Breast epithelium (tissue), 4 donors: ENCODE measurements at regions not wholly inside any gene's neighbourhood (a gene's known extent, or its start where the extent isn't known, plus 50 kb on each side); places are given as distances from the start of the nearest gene placed in this dataset.

Experiments
- DNase-seq, 2 donors: peaks; one replicate each; pipeline ENCODE4 v3.0.0-alpha.2; 2019; ENCODE audit warnings: low spot score in 2 of 2
- H3K27ac ChIP-seq, 2 donors: fragments of 200-600 bp; sonication (generic) in 1 of 2; one replicate each; pipeline ENCODE4 v1.5.1; 2016 to 2019; ENCODE audit warnings: mild to moderate bottlenecking in 1 of 2
- H3K27me3 ChIP-seq, 2 donors: fragments of 200-600 bp; sonication (generic) in 1 of 2; one replicate each; pipeline versions ENCODE4 v1.5.1 to v1.6.0; 2017 to 2019; ENCODE audit warnings: control low read depth in 1 of 2, mild to moderate bottlenecking in 1 of 2
- H3K36me3 ChIP-seq: fragments of 200-600 bp; one replicate; pipeline ENCODE4 v1.5.1; 2019
- H3K4me1 ChIP-seq, 2 donors: fragments of 200-600 bp; sonication (generic); one replicate each; pipeline ENCODE4 v1.5.1; 2016 to 2019; ENCODE audit warnings: control low read depth in 1 of 2
- H3K4me3 ChIP-seq, 3 donors: fragments of 200-600 bp; sonication (generic); 1 replicate in 2 of 3; 2 replicates in 1 of 3; pipeline ENCODE4 v1.5.1; 2016 to 2019; ENCODE audit warnings: mild to moderate bottlenecking in 3 of 3, moderate library complexity in 2 of 3
- H3K9me3 ChIP-seq, 2 donors: fragments of 200-600 bp; sonication (generic) in 1 of 2; one replicate each; pipeline ENCODE4 v1.5.1; 2016 to 2019; ENCODE audit warnings: control low read depth in 1 of 2
- POLR2A ChIP-seq: fragments of 450-650 bp; IDR thresholded peaks from one replicate; pipeline ENCODE4 v1.6.1; 2016; ENCODE audit warnings: antibody characterized with exemption, mild to moderate bottlenecking, moderate library complexity
- POLR2AphosphoS5 ChIP-seq, 3 donors: sonication (generic); formaldehyde crosslinking; IDR thresholded peaks; one replicate each; pipeline ENCODE4 v1.6.1; 2017; ENCODE audit warnings: antibody characterized with exemption in 3 of 3
- intact Hi-C: fragments of 100-400 bp; cut with DNase I; formaldehyde crosslinking; loops from one replicate; pipeline ENCODE4 v1.15.1; 2023; ENCODE audit warnings: low total_unique reads
- TF ChIP-seq, protein P1 (sequence below), 3 donors: fragments of 450-650 bp; IDR thresholded peaks; one replicate each; pipeline ENCODE4 v1.5.1; 2016 to 2017; ENCODE audit warnings: antibody characterized with exemption in 3 of 3, mild to moderate bottlenecking in 3 of 3, moderate library complexity in 3 of 3

DNA sequence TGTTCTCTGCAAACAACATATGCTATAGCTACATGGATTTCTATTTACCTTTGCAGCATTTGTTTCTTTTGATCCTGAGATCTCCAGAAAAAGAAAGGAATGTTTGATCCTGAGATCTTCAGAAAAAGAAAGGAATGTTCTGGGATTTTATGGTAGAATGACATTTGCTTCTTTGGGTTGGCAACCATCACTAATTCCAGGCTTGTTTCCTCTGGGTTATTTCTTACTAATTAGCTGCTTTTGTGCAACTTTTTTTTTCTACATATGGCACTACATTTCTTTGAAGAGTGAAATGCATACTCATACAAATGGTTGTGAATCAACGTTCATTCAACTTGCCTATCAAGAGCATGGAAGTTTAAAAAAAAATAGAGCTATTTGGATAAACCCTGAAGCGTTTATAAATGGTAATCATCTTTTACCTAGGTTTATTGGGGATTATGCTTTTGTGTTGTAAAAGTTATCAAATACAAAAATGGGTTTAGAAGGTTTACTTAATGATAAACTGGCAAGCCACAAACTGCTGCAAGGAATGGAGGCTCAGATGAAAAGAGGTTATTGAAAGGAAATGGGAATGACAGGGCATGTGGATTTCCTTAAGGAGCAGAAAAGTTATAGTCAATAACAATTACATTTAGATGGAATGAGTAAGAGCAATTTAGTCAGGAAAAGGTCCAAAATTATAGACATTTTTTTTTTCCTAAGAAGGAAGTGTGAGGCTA, 95.6 kb upstream of the PCDH18 start:
- no peaks in the 10 kb centered on the region for H3K27me3 ChIP-seq
- H3K36me3 ChIP-seq: no peaks in the 10 kb centered on the region
- TF ChIP-seq, protein P1, sequence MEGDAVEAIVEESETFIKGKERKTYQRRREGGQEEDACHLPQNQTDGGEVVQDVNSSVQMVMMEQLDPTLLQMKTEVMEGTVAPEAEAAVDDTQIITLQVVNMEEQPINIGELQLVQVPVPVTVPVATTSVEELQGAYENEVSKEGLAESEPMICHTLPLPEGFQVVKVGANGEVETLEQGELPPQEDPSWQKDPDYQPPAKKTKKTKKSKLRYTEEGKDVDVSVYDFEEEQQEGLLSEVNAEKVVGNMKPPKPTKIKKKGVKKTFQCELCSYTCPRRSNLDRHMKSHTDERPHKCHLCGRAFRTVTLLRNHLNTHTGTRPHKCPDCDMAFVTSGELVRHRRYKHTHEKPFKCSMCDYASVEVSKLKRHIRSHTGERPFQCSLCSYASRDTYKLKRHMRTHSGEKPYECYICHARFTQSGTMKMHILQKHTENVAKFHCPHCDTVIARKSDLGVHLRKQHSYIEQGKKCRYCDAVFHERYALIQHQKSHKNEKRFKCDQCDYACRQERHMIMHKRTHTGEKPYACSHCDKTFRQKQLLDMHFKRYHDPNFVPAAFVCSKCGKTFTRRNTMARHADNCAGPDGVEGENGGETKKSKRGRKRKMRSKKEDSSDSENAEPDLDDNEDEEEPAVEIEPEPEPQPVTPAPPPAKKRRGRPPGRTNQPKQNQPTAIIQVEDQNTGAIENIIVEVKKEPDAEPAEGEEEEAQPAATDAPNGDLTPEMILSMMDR (IDR thresholded peaks at IDR 0.05): no peak
- TF ChIP-seq POLR2AphosphoS5 (IDR thresholded peaks at IDR 0.05) (no peak), POLR2A (no peak)
- DNase-seq: no peak
- no peaks in the 10 kb centered on the region for H3K9me3 ChIP-seq
- no peak overlapping the region for H3K27ac ChIP-seq
- H3K4me3 ChIP-seq: no peak overlapping the region
- intact Hi-C loops: no loop called here
- H3K4me1 ChIP-seq: no peaks in the 10 kb centered on the region

DNA sequence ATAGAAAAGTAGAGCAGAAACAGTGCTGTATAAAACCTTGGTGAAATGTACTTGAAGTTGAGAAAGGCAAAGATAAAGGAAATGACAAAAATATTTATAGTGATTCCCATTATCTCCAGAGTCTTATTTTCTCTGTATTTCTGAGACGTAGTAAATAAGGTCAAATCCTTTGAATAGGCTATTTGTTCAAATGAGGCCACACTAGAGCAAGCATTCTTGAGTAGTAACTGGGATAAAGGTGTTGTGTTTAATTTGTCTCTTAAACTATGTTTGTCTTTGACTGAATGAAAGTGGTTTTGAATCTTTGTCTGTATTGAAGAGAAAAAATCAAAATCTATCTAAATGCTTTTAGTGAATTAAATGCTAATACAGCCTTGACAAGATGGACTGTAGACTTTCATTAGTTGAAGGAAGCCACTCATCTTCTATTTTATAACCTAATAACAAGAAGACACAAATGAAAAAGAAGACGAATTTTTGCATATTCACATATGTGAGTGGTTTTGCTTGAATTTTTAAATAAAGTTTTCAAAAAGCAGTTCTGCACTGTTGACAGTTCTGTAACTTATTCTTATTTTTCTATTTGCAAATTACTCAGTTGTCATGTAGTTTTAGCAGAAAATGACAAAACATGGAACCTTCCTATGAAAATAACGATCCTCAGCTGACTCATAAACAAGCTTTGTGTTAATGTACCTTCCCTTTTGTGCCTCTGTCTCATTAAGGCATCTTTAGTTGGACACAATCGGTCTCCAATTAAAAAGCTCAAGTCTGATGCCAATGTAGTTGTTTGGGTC, 94.8 kb upstream of the PCDH18 start:
- Histone ChIP-seq H3K9me3 (no peaks in the 10 kb centered on the region), H3K27ac (no peak overlapping the region), H3K4me3 (no peak overlapping the region), H3K36me3 (no peaks in the 10 kb centered on the region), H3K4me1 (no peaks in the 10 kb centered on the region), H3K27me3 (no peaks in the 10 kb centered on the region)
- TF ChIP-seq, protein P1 (IDR thresholded peaks at IDR 0.05): no peak
- intact Hi-C loops: no loop called here
- no peak for DNase-seq

DNA sequence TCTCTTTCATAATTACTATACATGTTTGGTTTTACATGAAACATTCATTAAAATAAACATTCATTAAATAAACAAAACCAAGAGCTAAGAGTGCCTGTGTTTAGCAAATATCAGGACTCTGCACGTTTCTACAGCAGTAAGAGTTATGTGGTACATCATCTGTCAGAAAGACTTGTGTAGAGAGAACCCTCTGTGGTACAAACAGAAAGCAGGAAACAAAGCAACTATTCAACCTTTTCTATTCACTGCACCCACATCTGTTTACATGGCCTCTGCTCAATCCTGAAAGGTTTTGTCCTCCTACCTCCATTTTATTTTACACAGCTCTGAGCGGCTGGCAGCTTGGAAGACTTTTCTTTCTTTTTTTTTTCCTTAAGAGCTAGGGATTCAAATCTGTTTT, 90.7 kb upstream of the PCDH18 start:
- H3K27me3 ChIP-seq: no peaks in the 10 kb centered on the region
- H3K27ac ChIP-seq: no peak overlapping the region
- H3K9me3 ChIP-seq: no peaks in the 10 kb centered on the region
- H3K4me3 ChIP-seq: no peak overlapping the region
- no peaks in the 10 kb centered on the region for H3K4me1 ChIP-seq
- TF ChIP-seq POLR2AphosphoS5 (IDR thresholded peaks at IDR 0.05): no peak
- TF ChIP-seq, protein P1 (IDR thresholded peaks at IDR 0.05): no peak
- TF ChIP-seq POLR2A: no peak
- no peak for DNase-seq
- no peaks in the 10 kb centered on the region for H3K36me3 ChIP-seq
- intact Hi-C loops: no loop called here

DNA sequence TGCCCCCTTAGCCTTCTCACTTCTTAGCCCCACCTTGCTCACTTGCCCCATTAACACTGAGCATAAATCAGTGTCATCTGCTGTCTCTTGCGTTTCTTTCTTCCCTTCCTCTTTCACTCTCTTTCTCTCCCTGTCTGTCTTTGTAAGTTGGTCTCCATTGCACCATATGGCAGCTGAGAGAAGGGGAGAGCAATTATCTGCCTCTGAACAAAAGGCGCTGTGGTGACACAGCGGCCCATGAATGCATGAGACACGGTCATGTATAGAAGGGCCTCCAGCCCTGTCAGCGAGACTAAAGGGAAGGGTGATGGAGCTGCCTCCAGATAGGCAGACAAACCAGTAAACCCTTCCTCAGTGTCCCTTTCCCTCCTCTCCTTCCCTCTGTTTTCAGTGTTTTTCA, 88.8 kb upstream of the PCDH18 start:
- intact Hi-C loops: no loop called here
- Histone ChIP-seq H3K36me3 (no peaks in the 10 kb centered on the region), H3K27me3 (no peaks in the 10 kb centered on the region), H3K9me3 (no peaks in the 10 kb centered on the region), H3K4me1 (no peaks in the 10 kb centered on the region), H3K27ac (no peak overlapping the region), H3K4me3 (no peak overlapping the region)
- TF ChIP-seq, protein P1 (IDR thresholded peaks at IDR 0.05): no peak
- TF ChIP-seq POLR2A (no peak), POLR2AphosphoS5 (IDR thresholded peaks at IDR 0.05) (no peak)
- no peak for DNase-seq

DNA sequence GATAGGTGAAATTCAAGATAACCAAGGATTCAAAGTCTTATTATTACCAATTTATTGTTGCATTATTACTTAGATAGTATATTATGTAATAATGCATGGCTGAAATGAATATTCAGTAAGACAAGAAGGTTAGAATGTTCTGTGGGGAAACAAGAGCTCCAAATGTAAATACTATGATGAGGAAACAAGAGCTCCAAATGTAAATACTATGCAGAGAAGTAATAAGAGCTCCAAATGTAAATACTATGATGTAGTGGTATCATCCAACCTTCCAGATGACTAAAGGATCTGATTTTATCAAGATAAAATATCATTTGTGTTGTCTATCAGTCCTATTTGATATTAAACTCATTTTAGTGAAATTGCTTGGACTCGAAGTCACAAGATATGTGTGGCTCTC, 82.2 kb upstream of the PCDH18 start:
- H3K27ac ChIP-seq: no peak overlapping the region
- no peaks in the 10 kb centered on the region for H3K4me1 ChIP-seq
- no peak for DNase-seq
- H3K9me3 ChIP-seq: no peaks in the 10 kb centered on the region
- H3K27me3 ChIP-seq: no peaks in the 10 kb centered on the region
- no peaks in the 10 kb centered on the region for H3K36me3 ChIP-seq
- intact Hi-C loops: no loop called here
- TF ChIP-seq POLR2A (no peak), POLR2AphosphoS5 (IDR thresholded peaks at IDR 0.05) (no peak)
- TF ChIP-seq, protein P1 (IDR thresholded peaks at IDR 0.05): no peak
- H3K4me3 ChIP-seq: no peak overlapping the region
